ENCODE measurements at regions not wholly inside any gene's neighbourhood (a gene's known extent, or its start where the extent isn't known, plus 50 kb on each side); places are given as distances from the start of the nearest gene placed in this dataset.

DNA sequence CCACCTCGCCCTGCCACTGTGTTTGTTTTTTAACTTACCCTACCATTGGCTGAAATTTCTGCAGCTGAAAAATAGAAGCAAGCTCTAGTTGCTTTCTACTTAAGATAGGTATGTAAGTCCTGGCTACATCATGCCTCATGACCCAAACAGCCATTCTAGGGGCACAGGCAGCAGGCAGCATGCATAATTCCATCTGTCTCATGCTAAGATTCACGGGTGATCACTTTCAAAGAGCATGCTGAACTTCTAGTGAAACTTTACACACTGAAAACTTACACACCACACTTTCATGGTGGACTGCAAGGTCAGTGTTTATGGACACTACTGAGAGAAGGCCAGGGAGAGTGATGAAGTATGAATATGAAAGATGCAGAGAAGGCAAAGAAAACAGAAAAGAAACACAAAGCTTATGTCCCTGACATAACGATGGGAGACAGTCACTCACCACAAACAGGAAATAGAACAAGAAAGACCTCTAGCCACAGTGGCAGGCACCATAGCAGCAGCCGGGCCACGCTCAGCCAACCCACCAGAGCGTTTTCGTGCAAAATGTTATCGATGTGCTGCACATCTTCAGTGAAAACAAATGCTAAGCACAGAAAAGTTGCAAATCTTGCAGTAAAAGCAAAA is 102.3 kb upstream of the TIAM1 start:
- TF ChIP-seq, protein P1, sequence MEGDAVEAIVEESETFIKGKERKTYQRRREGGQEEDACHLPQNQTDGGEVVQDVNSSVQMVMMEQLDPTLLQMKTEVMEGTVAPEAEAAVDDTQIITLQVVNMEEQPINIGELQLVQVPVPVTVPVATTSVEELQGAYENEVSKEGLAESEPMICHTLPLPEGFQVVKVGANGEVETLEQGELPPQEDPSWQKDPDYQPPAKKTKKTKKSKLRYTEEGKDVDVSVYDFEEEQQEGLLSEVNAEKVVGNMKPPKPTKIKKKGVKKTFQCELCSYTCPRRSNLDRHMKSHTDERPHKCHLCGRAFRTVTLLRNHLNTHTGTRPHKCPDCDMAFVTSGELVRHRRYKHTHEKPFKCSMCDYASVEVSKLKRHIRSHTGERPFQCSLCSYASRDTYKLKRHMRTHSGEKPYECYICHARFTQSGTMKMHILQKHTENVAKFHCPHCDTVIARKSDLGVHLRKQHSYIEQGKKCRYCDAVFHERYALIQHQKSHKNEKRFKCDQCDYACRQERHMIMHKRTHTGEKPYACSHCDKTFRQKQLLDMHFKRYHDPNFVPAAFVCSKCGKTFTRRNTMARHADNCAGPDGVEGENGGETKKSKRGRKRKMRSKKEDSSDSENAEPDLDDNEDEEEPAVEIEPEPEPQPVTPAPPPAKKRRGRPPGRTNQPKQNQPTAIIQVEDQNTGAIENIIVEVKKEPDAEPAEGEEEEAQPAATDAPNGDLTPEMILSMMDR (IDR thresholded peaks at IDR 0.05; ENCODE audit: low read depth, low read length, poor library complexity, severe bottlenecking), result no peak
- no peak for TF ChIP-seq EZH2phosphoT487 (IDR thresholded peaks at IDR 0.05; ENCODE audit: borderline replicate concordance, low read length)
